HG02885 (cell line): ENCODE measurements at regions not wholly inside any gene's neighbourhood (a gene's known extent, or its start where the extent isn't known, plus 50 kb on each side); places are given as distances from the start of the nearest gene placed in this dataset.

Source experiments
- ATAC-seq: cut with Tn5 transposase; IDR thresholded peaks from one replicate; pipeline ENCODE4 v1.9.1; 2021; ENCODE audit warnings: mild to moderate bottlenecking; ENCODE audit not compliant: unreplicated experiment, poor library complexity

DNA sequence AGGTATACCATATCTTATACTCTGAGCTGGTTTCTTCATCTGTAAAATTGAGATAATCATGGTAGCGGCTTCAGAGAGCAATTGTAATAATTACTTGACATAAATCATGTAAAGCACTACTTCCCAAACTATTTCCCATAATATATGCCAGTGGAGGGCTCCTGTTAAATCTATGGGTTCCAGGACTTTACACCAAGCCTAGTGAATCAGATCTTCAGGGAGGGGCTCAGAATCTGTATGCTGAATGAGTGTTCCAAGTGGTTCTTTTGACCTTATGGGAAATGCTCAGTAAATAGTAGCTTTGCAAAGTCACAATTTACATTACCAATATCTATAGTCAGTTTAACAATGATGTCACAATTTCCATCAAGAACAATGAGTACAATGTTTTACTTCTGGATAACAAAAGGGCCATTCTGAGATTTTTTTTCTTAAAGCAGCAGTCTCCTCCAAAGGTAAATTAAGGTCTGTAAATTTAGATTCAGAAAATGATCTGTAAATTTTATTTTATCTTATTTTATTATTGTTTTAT, 50.9 kb upstream of the NLK start:
- no peak for ATAC-seq
